ENCODE measurements at regions not wholly inside any gene's neighbourhood (a gene's known extent, or its start where the extent isn't known, plus 50 kb on each side); places are given as distances from the start of the nearest gene placed in this dataset.
"Not testable (repeated sequence)": the region's sequence is repeated elsewhere in the genome, so short reads cannot be mapped to it uniquely, and the experiment has no call there.

GRCh38 chr7:115649429-115649828 is 381.1 kb downstream of the TFEC start:
- no peak for DNase-seq (ENCODE audit: low read depth, low spot score)

- no peak for DNase-seq (ENCODE audit: low read depth, low spot score)
Measured at GRCh38 chr7:115647712-115648111, 382.9 kb downstream of the TFEC start.

- DNase-seq (ENCODE audit: low read depth, low spot score), result no peak
Measured at GRCh38 chr7:115642194-115642593, 388.4 kb downstream of the TFEC start.

- DNase-seq (ENCODE audit: low read depth, low spot score), result no peak
Measured at GRCh38 chr7:115638853-115639252, 391.7 kb downstream of the TFEC start.

GRCh38 chr7:115637128-115637527 is 393.4 kb downstream of the TFEC start:
- no peak for DNase-seq (ENCODE audit: low read depth, low spot score)

- DNase-seq (ENCODE audit: low read depth, low spot score), result no peak
Measured at GRCh38 chr7:115635876-115636275, 394.7 kb downstream of the TFEC start.

- no peak for DNase-seq (ENCODE audit: low read depth, low spot score)
Measured at GRCh38 chr7:115635376-115635775, 395.2 kb downstream of the TFEC start.

- DNase-seq (ENCODE audit: low read depth, low spot score), result no peak
Measured at GRCh38 chr7:115634633-115635032, 395.9 kb downstream of the TFEC start.

- DNase-seq (ENCODE audit: low read depth, low spot score), result no peak
Measured at GRCh38 chr7:115632636-115633035, 397.9 kb downstream of the TFEC start.

- DNase-seq (ENCODE audit: low read depth, low spot score), result no peak
Measured at GRCh38 chr7:115631782-115632181, 398.8 kb downstream of the TFEC start.

- no peak for DNase-seq (ENCODE audit: low read depth, low spot score)
Measured at GRCh38 chr7:115630049-115630448, 400.5 kb downstream of the TFEC start.

- no peak for DNase-seq (ENCODE audit: low read depth, low spot score)
Measured at GRCh38 chr7:115618676-115619075, 411.9 kb downstream of the TFEC start.

- no peak for DNase-seq (ENCODE audit: low read depth, low spot score)
Measured at GRCh38 chr7:115613836-115614235, 416.7 kb downstream of the TFEC start.

- DNase-seq (ENCODE audit: low read depth, low spot score), result no peak
Measured at GRCh38 chr7:115603416-115603815, 427.1 kb downstream of the TFEC start.

- DNase-seq (ENCODE audit: low read depth, low spot score), result no peak
Measured at GRCh38 chr7:115600207-115600606, 430.4 kb downstream of the TFEC start.

GRCh38 chr7:115599184-115599583 is 431.4 kb downstream of the TFEC start:
- DNase-seq (ENCODE audit: low read depth, low spot score), result not testable (repeated sequence)

- not testable (repeated sequence) for DNase-seq (ENCODE audit: low read depth, low spot score)
Measured at GRCh38 chr7:115597220-115597619, 433.3 kb downstream of the TFEC start.

GRCh38 chr7:115593111-115593510 is 437.5 kb downstream of the TFEC start:
- no peak for DNase-seq (ENCODE audit: low read depth, low spot score)

- DNase-seq (ENCODE audit: low read depth, low spot score), result no peak
Measured at GRCh38 chr7:115585015-115585718, 445.4 kb downstream of the TFEC start.

- no peak for DNase-seq (ENCODE audit: low read depth, low spot score)
Measured at GRCh38 chr7:115582956-115583355, 447.6 kb downstream of the TFEC start.

- no peak for DNase-seq (ENCODE audit: low read depth, low spot score)
Measured at GRCh38 chr7:115578576-115578975, 452.0 kb downstream of the TFEC start.

GRCh38 chr7:115574681-115575291 is 455.8 kb downstream of the TFEC start:
- no peak for DNase-seq (ENCODE audit: low read depth, low spot score)

GRCh38 chr7:115572111-115572510 is 458.5 kb downstream of the TFEC start:
- no peak for DNase-seq (ENCODE audit: low read depth, low spot score)

All from smooth muscle cell of the brain vasculature (primary cell).